Peyer's patch (tissue), 4 donors: ENCODE measurements at regions not wholly inside any gene's neighbourhood (a gene's known extent, or its start where the extent isn't known, plus 50 kb on each side); places are given as distances from the start of the nearest gene placed in this dataset.

Source experiments
- CTCF ChIP-seq, 6 experiments: fragments of 450-650 bp in 4 of 6; fragments of 200-600 bp in 2 of 6; sonication (generic) in 1 of 6; IDR thresholded peaks; one replicate each; pipeline ENCODE4 v1.5.1; 2017 to 2019; ENCODE audit warnings: antibody characterized with exemption in 6 of 6, mild to moderate bottlenecking in 3 of 6, moderate library complexity in 1 of 6
- POLR2A ChIP-seq, 2 donors: fragments of 450-650 bp; IDR thresholded peaks; one replicate each; pipeline ENCODE4 v1.5.1; 2017; ENCODE audit warnings: antibody characterized with exemption in 2 of 2, mild to moderate bottlenecking in 2 of 2, moderate library complexity in 2 of 2

DNA sequence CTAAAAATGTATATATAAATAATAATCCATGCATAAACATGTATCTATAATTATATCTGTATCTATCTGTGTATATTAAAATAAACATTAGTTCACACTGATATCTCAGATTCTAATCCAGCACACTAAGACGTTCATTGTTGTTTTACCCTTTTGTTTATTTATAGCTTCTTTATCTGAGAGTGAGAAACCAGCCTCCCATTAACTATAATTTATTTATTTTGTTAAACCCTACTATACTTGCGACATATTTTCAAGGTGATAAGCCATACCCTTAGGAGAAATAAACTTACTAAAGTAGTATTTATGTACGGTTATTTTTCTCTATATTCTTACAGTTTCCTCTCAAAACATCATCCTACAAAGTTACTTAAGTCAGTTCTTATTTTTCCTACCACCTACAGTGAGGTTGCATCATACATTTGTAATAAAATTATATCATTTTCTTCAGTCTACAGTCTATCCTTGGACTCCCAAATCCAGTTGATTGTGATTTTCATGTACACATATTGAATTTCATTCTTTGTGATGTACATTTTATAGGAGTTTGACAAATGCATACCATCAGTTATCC is 726.4 kb upstream of the FAM174A start:
- TF ChIP-seq CTCF (IDR thresholded peaks at IDR 0.05) (no peak), POLR2A (IDR thresholded peaks at IDR 0.05) (no peak)
